HG02588 (cell line): ENCODE measurements at regions not wholly inside any gene's neighbourhood (a gene's known extent, or its start where the extent isn't known, plus 50 kb on each side); places are given as distances from the start of the nearest gene placed in this dataset.

ENCODE experiments used
- ATAC-seq: cut with Tn5 transposase; IDR thresholded peaks from one replicate; pipeline ENCODE4 v1.9.1; 2021; ENCODE audit warnings: mild to moderate bottlenecking, moderate library complexity; ENCODE audit not compliant: unreplicated experiment

- ATAC-seq: no peak
Observed at GRCh38 chrX:22392133-22392948, 119.6 kb downstream of the CBLL2 start.

GRCh38 chrX:22395372-22395771 is 122.7 kb downstream of the CBLL2 start:
- ATAC-seq: no peak

- no peak for ATAC-seq
Observed at GRCh38 chrX:22396408-22396807, 123.7 kb downstream of the CBLL2 start.

GRCh38 chrX:22397566-22397965 is 124.9 kb downstream of the CBLL2 start:
- no peak for ATAC-seq

DNA sequence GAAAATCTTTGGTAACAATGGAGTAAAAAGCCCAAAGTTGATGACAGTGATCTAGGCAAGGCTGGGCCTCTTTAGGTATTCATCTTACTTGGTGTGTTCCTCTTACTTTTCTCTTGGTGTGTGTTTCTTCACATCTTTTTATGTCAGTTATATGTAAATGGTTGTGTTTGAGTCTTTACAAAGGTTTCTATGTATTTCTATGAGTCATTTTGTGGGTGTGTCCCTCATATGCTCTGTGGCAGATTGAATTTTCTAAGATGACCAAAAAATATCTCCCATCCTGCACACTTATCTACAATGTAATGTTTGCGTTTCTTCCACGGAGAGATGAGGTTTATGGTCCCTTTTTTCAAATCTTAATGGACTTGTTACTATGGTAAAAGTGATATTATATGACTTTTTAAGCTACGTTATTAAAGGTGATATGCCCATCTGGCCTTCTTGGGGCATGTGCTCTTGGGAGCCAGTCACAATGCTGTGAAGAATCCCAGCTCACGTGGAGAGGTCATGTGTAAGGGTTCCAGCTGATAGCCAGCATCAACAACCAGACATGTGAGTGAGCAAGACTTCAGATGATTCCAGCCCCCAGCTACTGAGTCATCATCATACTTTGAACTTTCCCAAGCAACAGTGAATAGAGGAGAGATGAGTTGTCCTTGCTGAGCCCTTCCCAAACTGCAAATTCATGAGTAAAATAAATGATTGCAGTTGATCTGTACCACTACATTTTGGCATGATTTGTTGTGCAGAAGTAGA is 126.9 kb downstream of the CBLL2 start:
- ATAC-seq: no peak

- ATAC-seq: no peak
Observed at GRCh38 chrX:22404297-22404696, 131.6 kb downstream of the CBLL2 start.

GRCh38 chrX:22406201-22406737 is 133.6 kb downstream of the CBLL2 start:
- ATAC-seq: no peak

DNA sequence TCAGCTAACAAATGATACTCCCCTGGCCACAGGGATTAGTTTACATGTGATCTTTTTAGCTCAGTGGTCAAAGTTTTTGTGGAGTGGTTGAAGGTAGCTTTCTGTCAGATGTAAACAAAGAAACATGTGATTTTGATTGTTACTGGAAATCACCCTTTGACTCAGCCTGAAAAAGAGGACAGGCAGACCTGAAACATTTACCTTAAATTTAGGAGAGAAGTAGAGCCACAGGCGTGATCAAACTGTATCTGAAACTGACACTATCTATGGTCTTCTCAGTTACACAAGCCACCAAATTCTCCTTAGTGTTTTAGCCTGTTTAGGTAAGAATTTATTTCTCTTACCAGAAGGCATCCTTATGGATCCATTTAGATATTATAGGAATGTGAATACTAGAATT is 136.7 kb downstream of the CBLL2 start:
- no peak for ATAC-seq

DNA sequence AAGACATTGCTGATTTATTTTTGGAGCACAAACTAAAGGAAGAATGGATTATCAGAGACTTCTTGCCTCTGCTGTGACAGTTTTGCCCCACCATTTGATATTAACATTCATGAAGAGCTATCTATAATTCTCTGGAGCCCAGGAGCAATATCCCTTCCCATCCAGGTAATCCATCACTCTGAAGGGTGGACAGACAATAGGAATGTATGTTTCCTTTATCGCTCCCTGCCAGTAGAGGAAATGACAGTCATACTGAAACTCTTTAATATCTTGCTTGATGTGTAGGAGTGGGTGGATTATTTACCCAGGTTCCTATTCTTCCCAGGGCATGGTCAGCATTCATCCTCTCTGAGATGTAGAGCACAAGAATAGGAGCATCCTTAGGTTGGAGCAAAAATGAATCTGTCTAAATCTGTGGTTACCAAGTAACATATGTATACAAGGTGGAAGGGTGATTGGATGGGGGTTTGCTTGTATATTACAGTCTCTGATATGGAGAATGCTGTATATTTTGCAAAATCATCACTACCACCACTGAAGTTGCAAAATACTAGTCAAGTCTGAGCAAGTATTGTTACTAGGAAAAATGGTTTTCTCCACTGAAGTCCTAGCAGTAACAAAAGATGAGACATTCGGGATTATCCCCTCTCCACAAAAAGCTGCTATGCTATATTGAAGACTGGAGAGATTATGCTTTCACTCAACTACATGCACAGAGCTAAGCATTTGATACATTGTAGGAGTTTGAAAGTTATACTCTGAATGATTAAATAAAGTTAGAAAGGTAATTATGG is 151.6 kb downstream of the CBLL2 start:
- ATAC-seq: no peak

DNA sequence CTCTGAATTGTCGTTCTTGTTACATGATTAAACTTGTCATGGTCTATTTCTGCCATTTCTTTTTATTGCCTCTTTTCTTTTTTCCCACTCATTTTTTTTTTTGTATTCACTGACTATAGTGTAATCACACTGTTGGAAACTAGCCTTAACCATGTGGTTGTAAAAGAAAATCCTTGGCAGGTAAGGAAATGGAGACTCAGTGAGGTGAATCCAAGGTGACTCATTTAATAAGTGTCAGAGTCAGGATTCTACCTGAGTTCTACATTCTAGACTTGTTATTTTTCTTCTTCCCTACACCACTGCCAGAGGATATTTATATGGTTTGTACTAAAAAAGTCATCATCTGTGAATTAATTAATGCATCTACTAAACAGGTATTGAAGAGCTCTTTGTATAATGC is 152.2 kb downstream of the CBLL2 start:
- ATAC-seq: no peak

DNA sequence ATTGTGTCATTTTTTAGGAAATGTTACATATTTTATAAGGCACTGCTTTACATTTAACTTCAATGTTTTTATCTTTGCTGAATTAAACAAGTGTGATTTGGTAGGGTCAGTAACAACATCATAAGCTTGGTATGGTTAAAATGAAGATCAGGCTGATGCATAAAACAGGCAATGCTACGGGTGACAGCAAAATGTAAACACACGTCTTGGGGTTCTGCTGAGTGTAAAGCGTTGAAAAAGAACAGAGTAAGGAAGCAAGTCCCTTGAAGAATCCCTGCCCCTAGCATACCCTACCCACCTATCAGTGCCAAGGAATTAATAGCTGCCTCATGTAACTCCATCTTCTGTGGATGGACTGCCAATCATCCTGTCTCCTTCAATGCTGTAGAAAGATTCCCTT is 157.0 kb downstream of the CBLL2 start:
- ATAC-seq: no peak

- no peak for ATAC-seq
Observed at GRCh38 chrX:22430701-22431100, 158.0 kb downstream of the CBLL2 start.

- no peak for ATAC-seq
Observed at GRCh38 chrX:22433292-22434070, 160.8 kb downstream of the CBLL2 start.

- ATAC-seq: no peak
Observed at GRCh38 chrX:22445880-22446279, 173.2 kb downstream of the CBLL2 start.

GRCh38 chrX:22462959-22463358 is 190.2 kb downstream of the CBLL2 start:
- no peak for ATAC-seq

DNA sequence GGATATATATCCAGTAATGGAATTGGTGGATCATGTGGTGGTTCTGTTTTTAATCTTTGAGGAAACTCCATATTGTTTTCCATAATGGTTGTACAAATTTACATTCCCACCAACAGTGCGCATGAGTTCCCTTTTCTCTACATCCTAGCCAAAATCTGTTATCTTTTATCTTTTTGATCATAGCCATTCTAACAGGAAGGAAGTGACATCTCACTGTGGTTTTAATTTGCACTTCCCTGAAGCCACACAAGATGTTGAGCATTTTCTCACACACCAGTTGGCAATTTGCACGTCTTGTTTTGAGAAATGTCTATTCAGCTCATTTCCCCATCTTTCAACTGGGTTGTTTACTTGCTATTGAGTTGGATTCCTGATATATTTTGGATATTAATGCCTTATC is 194.9 kb downstream of the CBLL2 start:
- no peak for ATAC-seq

DNA sequence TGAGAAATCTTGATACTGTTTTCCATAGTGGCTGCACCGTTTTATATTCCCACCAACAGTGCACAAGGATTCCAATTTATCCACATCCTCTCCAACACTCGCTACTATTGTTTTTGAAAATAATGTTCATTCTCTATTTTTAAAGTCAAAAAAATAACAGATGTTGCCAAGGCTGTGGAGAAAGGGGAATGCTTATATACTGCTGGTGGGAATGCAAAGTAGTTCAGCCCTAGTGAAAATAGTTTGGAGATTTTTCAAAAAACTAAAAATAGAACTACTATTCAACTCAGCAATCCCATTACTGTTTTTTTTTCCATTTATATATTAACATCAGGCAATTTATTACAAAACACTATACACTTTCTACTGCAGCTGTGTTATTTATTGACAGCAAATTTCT is 208.7 kb downstream of the CBLL2 start:
- ATAC-seq: no peak

- ATAC-seq: no peak
Observed at GRCh38 chrX:22486296-22486695, 213.6 kb downstream of the CBLL2 start.

- no peak for ATAC-seq
Observed at GRCh38 chrX:22516893-22517292, 244.2 kb downstream of the CBLL2 start.

GRCh38 chrX:22520128-22520828 is 247.6 kb downstream of the CBLL2 start:
- no peak for ATAC-seq
